ENCODE measurements at regions not wholly inside any gene's neighbourhood (a gene's known extent, or its start where the extent isn't known, plus 50 kb on each side); places are given as distances from the start of the nearest gene placed in this dataset.
A peak's percentile ranks its signal among the peaks of the same experiment; 100 is the strongest.

GRCh38 chr10:63708421-63708820, 187.2 kb downstream of the REEP3 start:
- no peak for DNase-seq (ENCODE audit: low read depth)

- DNase-seq (ENCODE audit: low read depth): no peak
These were observed 189.5 kb downstream of the REEP3 start for GRCh38 chr10:63710703-63711102.

GRCh38 chr10:63711361-63711760, 190.2 kb downstream of the REEP3 start:
- DNase-seq (ENCODE audit: low read depth): no peak

GRCh38 chr10:63711867-63712716, 190.9 kb downstream of the REEP3 start:
- peak; percentile 96 for DNase-seq (ENCODE audit: low read depth)

- DNase-seq (ENCODE audit: low read depth): no peak
These were observed 191.5 kb downstream of the REEP3 start for GRCh38 chr10:63712717-63713115.

- no peak for DNase-seq (ENCODE audit: low read depth)
These were observed 192.3 kb downstream of the REEP3 start for GRCh38 chr10:63713191-63714144.

GRCh38 chr10:63716016-63716580, 194.9 kb downstream of the REEP3 start:
- no peak for DNase-seq (ENCODE audit: low read depth)

- no peak for DNase-seq (ENCODE audit: low read depth)
These were observed 196.0 kb downstream of the REEP3 start for GRCh38 chr10:63717027-63717715.

GRCh38 chr10:63718006-63718405, 196.8 kb downstream of the REEP3 start:
- DNase-seq (ENCODE audit: low read depth): no peak

GRCh38 chr10:63718421-63718820, 197.2 kb downstream of the REEP3 start:
- no peak for DNase-seq (ENCODE audit: low read depth)

GRCh38 chr10:63719226-63719856, 198.1 kb downstream of the REEP3 start:
- DNase-seq (ENCODE audit: low read depth): no peak

- no peak for DNase-seq (ENCODE audit: low read depth)
These were observed 198.9 kb downstream of the REEP3 start for GRCh38 chr10:63720072-63720537.

- DNase-seq (ENCODE audit: low read depth): no peak
These were observed 199.5 kb downstream of the REEP3 start for GRCh38 chr10:63720676-63721075.

GRCh38 chr10:63722537-63722936, 201.3 kb downstream of the REEP3 start:
- DNase-seq (ENCODE audit: low read depth): no peak

GRCh38 chr10:63723320-63723719, 202.1 kb downstream of the REEP3 start:
- no peak for DNase-seq (ENCODE audit: low read depth)

- DNase-seq (ENCODE audit: low read depth): no peak
These were observed 202.5 kb downstream of the REEP3 start for GRCh38 chr10:63723741-63724140.

GRCh38 chr10:63724922-63725321, 203.7 kb downstream of the REEP3 start:
- no peak for DNase-seq (ENCODE audit: low read depth)

- DNase-seq (ENCODE audit: low read depth): no peak
These were observed 205.7 kb downstream of the REEP3 start for GRCh38 chr10:63726867-63727266.

- no peak for DNase-seq (ENCODE audit: low read depth)
These were observed 206.4 kb downstream of the REEP3 start for GRCh38 chr10:63727636-63728035.

- no peak for DNase-seq (ENCODE audit: low read depth)
These were observed 214.1 kb downstream of the REEP3 start for GRCh38 chr10:63735305-63735704.

- peak; percentile 50 for DNase-seq (ENCODE audit: low read depth)
These were observed 217.2 kb downstream of the REEP3 start for GRCh38 chr10:63738410-63738809.

Data from fibroblast of the conjunctiva (primary cell).